HepG2 (cell line): ENCODE measurements at regions not wholly inside any gene's neighbourhood (a gene's known extent, or its start where the extent isn't known, plus 50 kb on each side); places are given as distances from the start of the nearest gene placed in this dataset.

ENCODE experiments used
- AHDC1 ChIP-seq: sonication (generic); formaldehyde crosslinking; IDR thresholded peaks from 2 replicates; pipeline ENCODE4 v1.5.1; 2020; ENCODE audit warnings: mild to moderate bottlenecking, missing genetic modification reagents, borderline replicate concordance
- ARID3A ChIP-seq: IDR thresholded peaks from 2 replicates; pipeline ENCODE4 v1.6.1; 2012; ENCODE audit warnings: low read depth, low read length, improper control_type of control experiment
- ATF2 ChIP-seq: sonication (generic); formaldehyde crosslinking; IDR thresholded peaks from 2 replicates; pipeline ENCODE4 v1.4.0; 2020; ENCODE audit warnings: missing genetic modification reagents
- CEBPB ChIP-seq: IDR thresholded peaks from 2 replicates; pipeline ENCODE4 v1.6.1; 2011; ENCODE audit warnings: low read depth, low read length, improper control_type of control experiment, borderline replicate concordance
- EHMT2 ChIP-seq: fragments of 200-600 bp; sonication (generic); IDR thresholded peaks from 2 replicates; pipeline ENCODE4 v1.7.0; 2017; ENCODE audit warnings: antibody characterized with exemption, low read depth, low read length, borderline replicate concordance
- FOXA1 ChIP-seq, 2 experiments: fragments of 450-650 bp in 1 of 2; sonication (generic) in 1 of 2; formaldehyde crosslinking in 1 of 2; IDR thresholded peaks; 2 replicates each; pipeline versions ENCODE4 v1.4.0 to v1.6.1; 2016 to 2020; ENCODE audit warnings: missing genetic modification reagents in 1 of 2
- GATAD2A ChIP-seq: IDR thresholded peaks from 2 replicates; pipeline ENCODE4 v1.6.1; 2016
- JUN ChIP-seq: sonication (generic); formaldehyde crosslinking; IDR thresholded peaks from 2 replicates; pipeline ENCODE4 v1.4.0; 2020; ENCODE audit warnings: mild to moderate bottlenecking, missing genetic modification reagents
- PBX2 ChIP-seq: IDR thresholded peaks from 2 replicates; pipeline ENCODE4 v1.6.1; 2016; ENCODE audit warnings: control low read depth
- PRDM15 ChIP-seq: sonication (generic); formaldehyde crosslinking; IDR thresholded peaks from 2 replicates; pipeline ENCODE4 v1.4.0; 2020; ENCODE audit warnings: missing genetic modification reagents
- ZBTB39 ChIP-seq: sonication (generic); formaldehyde crosslinking; IDR thresholded peaks from 2 replicates; pipeline ENCODE4 v1.5.0; 2020; ENCODE audit warnings: missing genetic modification reagents
- ZFP36L2 ChIP-seq: sonication (generic); formaldehyde crosslinking; IDR thresholded peaks from 2 replicates; pipeline ENCODE4 v1.4.0; 2020; ENCODE audit warnings: missing genetic modification reagents
- ZMYM4 ChIP-seq: sonication (generic); formaldehyde crosslinking; IDR thresholded peaks from 2 replicates; pipeline ENCODE4 v1.8.1; 2023; ENCODE audit warnings: mild to moderate bottlenecking, missing genetic modification reagents
- ZNF644 ChIP-seq: IDR thresholded peaks from 2 replicates; pipeline ENCODE4 v1.6.1; 2016; ENCODE audit warnings: low read depth

- TF ChIP-seq AHDC1 (CRISPR knock-in tag), result 0 out of 2 replicates have a peak, but pooled peaks have one; percentile 26
- TF ChIP-seq ZBTB39 (CRISPR knock-in tag), result no peak
- no peak for TF ChIP-seq ZFP36L2 (CRISPR knock-in tag)
- TF ChIP-seq GATAD2A, result peak; percentile 30; the same call in 1 of the 2 replicates
- peak; percentile 90 for TF ChIP-seq ATF2
- peak; percentile 77 for TF ChIP-seq ZNF644 (CRISPR knock-in tag)
- no peak for TF ChIP-seq FOXA1 (IDR thresholded peaks at IDR 0.05)
- peak; percentile 81 for TF ChIP-seq FOXA1 (CRISPR knock-in tag; IDR thresholded peaks at IDR 0.05)
- peak; percentile 82 for TF ChIP-seq PRDM15 (CRISPR knock-in tag)
- TF ChIP-seq ARID3A, result peak; percentile 48; the same call in 1 of the 2 replicates
- TF ChIP-seq CEBPB, result peak; percentile 50; the same call in 1 of the 2 replicates
- TF ChIP-seq EHMT2, result peak; percentile 58; the same call in 1 of the 2 replicates
- TF ChIP-seq PBX2, result peak; percentile 79
- peak; percentile 90 for TF ChIP-seq JUN (CRISPR knock-in tag)
- TF ChIP-seq ZMYM4 (CRISPR knock-in tag), result peak; percentile 52
Measured at GRCh38 chr10:33801705-33802104, 467.2 kb upstream of the NRP1 start (continued).
